ENCODE measurements at regions not wholly inside any gene's neighbourhood (a gene's known extent, or its start where the extent isn't known, plus 50 kb on each side); places are given as distances from the start of the nearest gene placed in this dataset.
"Not testable (repeated sequence)": the region's sequence is repeated elsewhere in the genome, so short reads cannot be mapped to it uniquely, and the experiment has no call there.

DNA sequence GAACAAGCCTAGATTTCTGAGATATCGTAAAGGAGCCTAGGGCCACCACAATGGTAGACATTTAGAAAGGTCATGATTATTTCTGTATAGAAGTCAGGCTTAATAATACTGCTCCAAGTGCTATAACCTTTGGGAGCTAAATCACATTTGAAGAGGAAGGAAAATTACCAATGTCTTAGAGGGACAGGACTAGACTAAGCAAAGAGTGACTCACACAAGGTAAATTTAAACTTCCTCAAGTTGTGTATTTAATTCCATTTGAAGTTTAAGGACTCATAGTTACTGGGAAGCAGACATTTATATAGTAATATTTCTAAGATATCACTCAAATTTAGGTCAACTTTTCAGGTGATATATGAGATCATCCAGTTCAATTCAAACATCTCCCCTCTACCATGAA is 227.6 kb upstream of the MME start:
- ATAC-seq (ENCODE audit: poor library complexity) (no peak), DNase-seq (no peak)
- intact Hi-C loops (cut with DNase I) = no loop called here

DNA sequence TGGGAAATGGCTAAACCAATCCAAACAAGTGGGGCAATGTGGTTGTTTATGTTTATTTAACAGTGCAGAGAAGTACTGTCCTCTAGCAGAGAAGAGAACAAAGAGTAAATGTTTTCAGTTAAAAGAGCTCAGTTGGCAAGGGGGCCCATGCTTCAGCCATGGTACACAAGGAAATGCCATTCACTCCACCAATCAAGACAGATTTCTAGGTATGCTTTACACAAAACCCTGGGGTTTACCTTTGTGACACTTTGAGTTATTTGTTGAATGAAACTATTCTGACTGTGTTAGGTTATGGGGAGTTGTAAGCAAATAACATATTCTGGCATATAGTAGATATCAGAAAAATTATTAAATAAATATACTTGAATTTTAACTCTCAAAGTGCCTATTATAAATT is 228.5 kb upstream of the MME start:
- intact Hi-C loops (cut with DNase I) = no loop called here
- ATAC-seq (ENCODE audit: poor library complexity) (no peak), DNase-seq (no peak)

- ATAC-seq (ENCODE audit: poor library complexity) (no peak), DNase-seq (no peak)
- intact Hi-C loops (cut with DNase I) = no loop called here
Measured at GRCh38 chr3:154850921-154851320, 229.2 kb upstream of the MME start.

- DNase-seq (no peak), ATAC-seq (ENCODE audit: poor library complexity) (no peak)
- intact Hi-C loops (cut with DNase I) = no loop called here
Measured at GRCh38 chr3:154849408-154849807, 230.7 kb upstream of the MME start.

DNA sequence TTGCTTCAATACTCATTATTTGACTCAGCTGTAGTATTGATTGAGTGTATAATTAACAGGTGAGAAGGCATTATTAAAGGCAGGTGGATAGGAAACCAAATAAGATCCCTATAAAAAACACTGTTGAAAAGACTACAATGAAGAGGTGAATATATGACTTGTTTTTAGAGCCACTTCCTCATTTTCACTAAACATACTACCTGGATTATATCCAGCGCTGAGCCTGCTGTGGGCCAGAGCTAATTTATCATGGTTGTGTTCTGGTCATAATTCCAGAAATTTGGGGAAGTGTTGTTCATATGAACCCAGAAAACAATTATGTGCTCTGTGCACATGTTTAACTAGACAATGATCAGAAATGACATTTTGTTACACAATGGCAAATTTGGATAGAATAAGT is 235.3 kb upstream of the MME start:
- intact Hi-C loops (cut with DNase I) = no loop called here
- DNase-seq (no peak), ATAC-seq (ENCODE audit: poor library complexity) (no peak)

- no peak for DNase-seq
- intact Hi-C loops (cut with DNase I) = no loop called here
- no peak for ATAC-seq (ENCODE audit: poor library complexity)
Measured at GRCh38 chr3:154843647-154844046, 236.5 kb upstream of the MME start.

DNA sequence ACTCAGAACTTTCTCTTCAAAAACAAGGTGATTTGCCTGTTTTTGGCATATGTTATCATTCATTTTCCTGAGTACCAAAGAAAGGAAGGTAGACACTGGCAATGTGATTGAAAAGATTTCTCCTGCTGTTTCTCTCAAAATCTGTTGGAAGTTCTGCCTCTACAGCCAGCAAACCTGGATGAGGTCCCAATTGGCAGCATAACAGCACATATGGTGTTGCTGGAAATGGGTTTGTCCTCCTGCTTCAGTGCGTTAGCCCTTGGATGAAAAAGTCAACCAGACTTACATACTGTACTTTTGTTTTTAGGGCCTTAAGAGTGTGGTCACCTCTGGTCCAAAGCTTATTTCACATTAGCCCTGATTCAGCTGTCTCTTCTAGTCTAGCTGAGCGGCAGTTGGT is 237.6 kb upstream of the MME start:
- no peak for ATAC-seq (ENCODE audit: poor library complexity)
- intact Hi-C loops (cut with DNase I) = no loop called here
- no peak for DNase-seq

DNA sequence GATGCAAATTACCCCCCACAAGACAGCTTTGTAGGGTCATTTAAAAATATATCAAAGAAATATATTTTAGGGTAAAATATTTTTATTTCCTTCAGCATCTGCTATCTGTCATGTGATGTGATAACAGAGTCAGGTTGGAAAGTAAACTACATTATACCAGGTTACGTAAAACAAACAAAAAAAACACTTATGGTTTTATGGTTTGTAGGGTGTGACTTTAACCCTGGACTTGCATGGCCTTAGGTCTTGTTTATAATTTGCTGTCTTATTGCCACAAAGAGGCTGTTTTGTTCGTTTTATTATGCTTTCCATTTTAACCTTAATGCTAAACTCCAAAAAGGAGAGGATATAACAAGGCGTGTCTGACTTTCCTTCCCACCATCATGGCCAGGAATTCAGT is 244.5 kb upstream of the MME start:
- ATAC-seq (ENCODE audit: poor library complexity) = no peak
- intact Hi-C loops (cut with DNase I) = no loop called here
- no peak for DNase-seq

GRCh38 chr3:154834831-154835230 is 245.3 kb upstream of the MME start:
- ATAC-seq (ENCODE audit: poor library complexity); DNase-seq; intact Hi-C loops (cut with DNase I): not testable (repeated sequence)

- DNase-seq = no peak
- intact Hi-C loops (cut with DNase I) = no loop called here
- ATAC-seq (ENCODE audit: poor library complexity) = no peak
Measured at GRCh38 chr3:154829929-154830328, 250.2 kb upstream of the MME start.

- intact Hi-C loops (cut with DNase I) = no loop called here
- no peak for ATAC-seq (ENCODE audit: poor library complexity)
- DNase-seq = no peak
Measured at GRCh38 chr3:154819491-154819890, 260.6 kb upstream of the MME start.

DNA sequence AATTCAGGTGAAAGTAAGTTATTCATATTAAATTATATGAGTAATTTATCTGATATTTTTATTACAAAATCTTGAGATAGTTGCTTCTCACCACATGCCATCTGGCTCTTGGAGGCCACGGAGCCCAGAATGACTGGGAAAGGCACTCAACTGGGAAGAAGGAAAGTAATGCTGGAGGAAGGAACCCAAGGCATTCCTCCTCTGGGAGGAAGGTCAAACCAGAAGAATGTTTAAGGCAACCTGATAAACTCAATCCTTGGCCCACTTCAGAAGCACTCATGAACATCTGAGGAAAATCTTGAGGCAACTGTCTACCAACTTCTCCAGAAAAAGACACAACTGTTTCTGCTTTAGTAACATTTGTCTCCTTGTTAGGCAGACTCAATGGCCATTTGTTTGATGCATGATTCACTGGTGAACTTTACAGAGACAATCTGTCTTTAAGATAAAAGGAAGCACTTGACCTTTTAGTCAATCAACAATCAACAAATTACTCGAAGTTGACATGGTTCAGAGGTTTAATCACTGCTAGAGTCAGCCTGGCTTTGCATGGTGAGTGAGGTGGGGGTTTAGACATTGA is 261.4 kb upstream of the MME start:
- intact Hi-C loops (cut with DNase I) = no loop called here
- DNase-seq (no peak), ATAC-seq (ENCODE audit: poor library complexity) (no peak)

DNA sequence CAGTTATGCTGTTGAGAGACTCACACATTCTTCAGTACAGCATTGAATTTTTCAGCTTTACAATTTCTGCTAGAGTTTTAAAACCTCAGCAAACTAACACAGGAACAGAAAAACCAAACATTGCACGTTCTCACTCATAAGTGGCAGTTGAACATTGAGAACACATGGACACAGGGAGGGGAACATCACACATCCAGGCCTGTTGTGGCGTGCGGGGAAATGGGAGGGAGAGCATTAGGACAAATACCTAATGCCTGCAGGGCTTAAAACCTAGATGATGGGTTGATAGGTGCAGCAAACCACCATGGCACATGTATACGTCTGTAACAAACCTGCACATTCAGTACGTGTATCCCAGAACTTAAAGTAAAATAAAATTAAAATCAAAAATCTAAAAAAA is 270.1 kb upstream of the MME start:
- intact Hi-C loops (cut with DNase I); ATAC-seq (ENCODE audit: poor library complexity); DNase-seq: not testable (repeated sequence)

DNA sequence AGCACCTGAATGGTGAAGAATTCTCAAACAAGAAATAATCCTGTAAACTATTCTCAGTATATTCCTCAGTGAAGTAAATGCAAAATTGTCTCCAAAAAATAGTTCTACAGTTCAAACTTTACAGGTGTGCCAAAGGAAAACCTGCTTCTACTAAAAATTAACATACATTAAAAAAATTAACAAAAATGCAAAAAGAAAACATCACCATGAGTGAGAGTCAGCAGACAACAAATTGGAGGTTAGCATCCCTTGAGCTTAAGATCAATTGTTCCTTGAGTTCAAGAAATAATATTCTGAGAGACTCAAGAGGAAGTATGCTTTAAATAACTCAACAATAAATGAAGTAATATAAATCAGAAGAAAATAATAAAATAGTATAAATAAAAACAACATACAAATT is 278.4 kb upstream of the MME start:
- DNase-seq (no peak), ATAC-seq (ENCODE audit: poor library complexity) (no peak)
- intact Hi-C loops (cut with DNase I) = no loop called here

DNA sequence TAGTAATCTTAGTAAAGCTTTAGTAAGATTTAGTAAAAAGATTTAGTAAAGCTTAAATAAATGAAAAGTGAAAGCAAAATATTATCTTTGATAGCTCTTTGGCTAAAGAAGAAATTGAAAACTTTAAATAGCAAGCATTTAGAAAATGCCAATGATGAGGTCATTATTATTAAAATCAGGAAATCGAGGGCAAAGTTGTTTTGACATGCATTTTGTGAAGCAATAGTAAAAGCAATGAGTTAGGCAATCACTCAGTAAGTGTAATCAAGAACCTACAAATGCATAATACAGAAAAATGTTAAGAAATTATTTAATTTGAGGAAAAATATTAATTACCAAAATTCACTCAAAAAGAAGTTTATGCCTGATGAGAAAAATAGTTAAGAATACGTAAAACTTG is 280.3 kb upstream of the MME start:
- ATAC-seq (ENCODE audit: poor library complexity) (no peak), DNase-seq (no peak)
- intact Hi-C loops (cut with DNase I) = no loop called here

- ATAC-seq (ENCODE audit: poor library complexity) (peak; percentile 61), DNase-seq (no peak)
- intact Hi-C loops (cut with DNase I) = no loop called here
Measured at GRCh38 chr3:154795582-154795981, 284.5 kb upstream of the MME start.

DNA sequence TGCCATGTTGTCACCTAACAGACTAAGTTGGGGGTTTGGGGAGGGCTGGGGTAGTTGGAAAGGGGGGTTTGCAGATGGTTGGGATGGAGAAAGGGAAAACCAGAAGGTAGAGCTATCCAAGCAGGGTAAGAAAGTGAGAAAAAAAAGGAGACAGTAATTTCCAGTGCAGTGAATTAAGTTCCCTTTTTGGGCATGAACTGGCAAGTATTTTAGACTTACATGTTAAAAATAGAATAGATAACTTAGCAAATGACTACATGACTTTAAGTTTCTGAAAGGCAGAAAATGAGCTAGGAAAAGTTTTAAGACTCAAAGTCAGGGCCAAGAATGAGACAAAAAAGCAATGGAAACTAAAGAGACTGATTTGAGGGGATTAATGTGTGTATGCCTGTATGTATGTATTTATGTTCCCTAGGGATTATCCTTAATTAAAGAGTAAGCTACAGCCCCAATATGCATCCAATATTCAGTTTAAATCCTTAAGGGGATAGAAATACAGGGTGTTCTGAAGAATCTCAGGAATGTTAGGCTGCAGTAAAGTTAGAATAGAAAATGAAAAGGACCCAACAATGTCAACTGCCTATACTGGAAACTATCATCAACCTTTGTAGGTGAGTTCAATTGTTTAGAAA is 285.2 kb upstream of the MME start:
- DNase-seq = no peak
- intact Hi-C loops (cut with DNase I) = no loop called here
- ATAC-seq (ENCODE audit: poor library complexity) = no peak

DNA sequence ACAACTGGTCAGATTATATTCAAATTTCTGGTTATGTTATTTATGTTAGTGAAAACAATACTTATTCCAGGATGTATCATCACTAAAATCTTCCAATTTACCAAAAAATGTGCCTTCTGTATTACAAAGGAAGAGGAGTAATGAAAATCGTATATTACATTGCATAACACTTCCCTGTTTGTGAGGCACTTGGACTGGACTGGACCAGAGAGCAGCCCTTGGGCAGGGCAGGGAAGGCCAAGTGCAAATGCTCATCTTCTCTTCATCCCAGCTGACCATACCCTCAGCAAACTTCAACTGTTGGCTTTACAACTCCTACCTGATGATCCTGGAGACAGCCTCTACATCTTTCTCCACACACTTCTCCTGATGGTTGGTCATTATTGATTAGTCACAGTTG is 285.7 kb upstream of the MME start:
- DNase-seq (peak; percentile 40), ATAC-seq (ENCODE audit: poor library complexity) (no peak)
- intact Hi-C loops (cut with DNase I) = no loop called here

DNA sequence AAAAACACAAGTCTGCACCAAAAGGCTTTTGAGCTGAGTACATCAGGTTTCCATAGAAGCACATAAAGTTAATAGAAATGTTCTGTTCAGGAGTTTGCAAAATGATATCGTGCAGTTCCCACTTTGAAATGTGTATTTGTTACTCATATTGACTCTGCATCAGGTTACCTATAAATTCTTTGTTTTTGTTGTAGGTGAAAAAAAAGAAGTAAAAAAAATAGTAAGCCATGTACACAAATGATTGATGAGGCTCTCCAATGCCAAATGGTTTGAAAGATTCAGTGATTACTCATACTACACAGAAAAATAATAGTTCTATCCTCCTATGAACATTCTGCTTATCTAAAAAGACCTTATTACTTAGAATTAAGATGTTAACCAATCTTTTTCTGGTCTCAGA is 287.3 kb upstream of the MME start:
- ATAC-seq (ENCODE audit: poor library complexity) (no peak), DNase-seq (no peak)
- intact Hi-C loops (cut with DNase I) = no loop called here

DNA sequence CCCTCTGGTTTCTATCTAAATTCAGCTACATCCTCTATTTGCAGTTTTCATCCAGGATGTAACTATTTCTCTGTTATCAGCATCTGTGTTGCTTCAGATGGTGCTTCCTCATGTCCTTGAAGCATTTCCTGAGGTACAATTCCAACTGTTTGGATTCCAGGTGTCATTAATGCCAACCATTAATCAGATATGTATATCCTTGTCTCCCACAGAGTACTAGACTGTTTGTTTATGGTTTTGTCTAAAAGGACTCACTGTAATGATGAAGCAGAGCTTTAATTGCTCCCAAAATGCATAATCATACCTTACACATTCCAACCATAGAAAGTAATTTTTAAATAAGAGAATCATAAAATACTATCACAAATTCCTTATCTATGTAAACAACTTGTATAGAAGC is 288.5 kb upstream of the MME start:
- DNase-seq (no peak), ATAC-seq (ENCODE audit: poor library complexity) (no peak)
- intact Hi-C loops (cut with DNase I) = no loop called here

DNA sequence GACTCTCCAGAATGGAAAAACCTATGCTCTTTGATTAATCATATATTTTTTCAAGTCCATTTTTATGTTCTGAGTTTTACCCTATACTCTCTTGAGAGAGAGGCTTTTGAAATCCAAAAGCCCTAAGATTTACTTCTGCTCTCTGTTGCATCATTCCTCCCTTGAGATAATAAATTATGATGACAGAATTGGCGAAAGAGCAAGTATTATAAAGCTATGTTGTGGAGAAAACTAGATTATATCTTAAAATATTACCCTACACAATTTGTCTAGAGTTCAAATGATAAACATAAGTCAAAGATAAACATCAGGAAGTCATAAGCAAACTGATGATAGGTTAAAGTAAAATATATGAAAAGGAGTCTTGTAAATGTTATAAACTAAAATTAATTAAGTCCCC is 293.4 kb upstream of the MME start:
- intact Hi-C loops (cut with DNase I) = no loop called here
- DNase-seq = no peak
- ATAC-seq (ENCODE audit: poor library complexity) = no peak

Measured in Right ventricle myocardium superior (tissue), 1 donor.